SK-N-MC (cell line): ENCODE measurements at regions not wholly inside any gene's neighbourhood (a gene's known extent, or its start where the extent isn't known, plus 50 kb on each side); places are given as distances from the start of the nearest gene placed in this dataset.

Experiments
- DNase-seq: peaks from one replicate; pipeline ENCODE4 v3.0.0-alpha.2; 2011; ENCODE audit warnings: low read depth, low spot score
- H3K27ac ChIP-seq: fragments of 200-600 bp; sonication (generic); 2 replicates; pipeline ENCODE4 v1.5.1; 2016; ENCODE audit warnings: mixed run types
- H3K36me3 ChIP-seq: fragments of 200-600 bp; sonication (generic); 2 replicates; pipeline ENCODE4 v1.6.1; 2017; ENCODE audit warnings: antibody characterized with exemption, low read length, mixed read lengths; ENCODE audit not compliant: insufficient read depth
- H3K4me3 ChIP-seq: fragments of 200-600 bp; sonication (generic); 2 replicates; pipeline ENCODE4 v1.5.1; 2016
- H3K9ac ChIP-seq: fragments of 200-600 bp; sonication (generic); 2 replicates; pipeline ENCODE4 v1.8.0; 2017; ENCODE audit warnings: mixed run types, mixed read lengths; ENCODE audit not compliant: insufficient read length
- H3K9me3 ChIP-seq: fragments of 200-600 bp; sonication (generic); 2 replicates; pipeline ENCODE4 v1.6.1; 2017; ENCODE audit warnings: low read depth, mild to moderate bottlenecking, antibody characterized with exemption, low read length, moderate library complexity, mixed read lengths
- EZH2 ChIP-seq: fragments of 200-600 bp; sonication (generic); IDR thresholded peaks from one replicate; pipeline ENCODE4 v1.6.1; 2017; ENCODE audit warnings: antibody characterized with exemption
- FOXP2 ChIP-seq: optimal IDR thresholded peaks from 2 replicates; pipeline ENCODE3; 2011; ENCODE audit warnings: mild to moderate bottlenecking, moderate library complexity; ENCODE audit not compliant: insufficient read depth; ENCODE audit errors: extremely low read length, control extremely low read depth
- POLR2AphosphoS5 ChIP-seq: IDR thresholded peaks from 2 replicates; pipeline ENCODE4 v1.6.1; 2012; ENCODE audit warnings: mild to moderate bottlenecking, low read depth, low read length, borderline replicate concordance

GRCh38 chr10:131560166-131560565 is 248.6 kb upstream of the TCERG1L start:
- no peaks in the 10 kb centered on the region for H3K9me3 ChIP-seq
- no peak for DNase-seq
- no peak overlapping the region for H3K27ac ChIP-seq
- no peak for TF ChIP-seq FOXP2
- no peak for TF ChIP-seq POLR2AphosphoS5
- TF ChIP-seq EZH2 = no peak
- no peak overlapping the region for H3K4me3 ChIP-seq
- no peak overlapping the region for H3K9ac ChIP-seq
- no peaks in the 10 kb centered on the region for H3K36me3 ChIP-seq

GRCh38 chr10:131560706-131561355 is 249.3 kb upstream of the TCERG1L start:
- H3K27ac ChIP-seq = no peak overlapping the region
- H3K9ac ChIP-seq = no peak overlapping the region
- TF ChIP-seq POLR2AphosphoS5 (no peak), FOXP2 (no peak), EZH2 (no peak)
- H3K9me3 ChIP-seq = no peaks in the 10 kb centered on the region
- no peaks in the 10 kb centered on the region for H3K36me3 ChIP-seq
- no peak overlapping the region for H3K4me3 ChIP-seq
- no peak for DNase-seq

- H3K27ac ChIP-seq = no peak overlapping the region
- H3K9me3 ChIP-seq = no peaks in the 10 kb centered on the region
- no peak for DNase-seq
- TF ChIP-seq POLR2AphosphoS5 (no peak), FOXP2 (no peak), EZH2 (no peak)
- no peak overlapping the region for H3K9ac ChIP-seq
- H3K36me3 ChIP-seq = no peaks in the 10 kb centered on the region
- H3K4me3 ChIP-seq = no peak overlapping the region
Measured at GRCh38 chr10:131561897-131562296, 250.4 kb upstream of the TCERG1L start.

- H3K9me3 ChIP-seq = no peaks in the 10 kb centered on the region
- H3K36me3 ChIP-seq = no peaks in the 10 kb centered on the region
- no peak for DNase-seq
- H3K4me3 ChIP-seq = no peak overlapping the region
- H3K27ac ChIP-seq = no peak overlapping the region
- H3K9ac ChIP-seq = no peak overlapping the region
- TF ChIP-seq POLR2AphosphoS5 = no peak
- TF ChIP-seq FOXP2 = no peak
- TF ChIP-seq EZH2 = no peak
Measured at GRCh38 chr10:131563411-131563810, 251.9 kb upstream of the TCERG1L start.

- TF ChIP-seq FOXP2 = no peak
- TF ChIP-seq POLR2AphosphoS5 = no peak
- TF ChIP-seq EZH2 = no peak
- H3K4me3 ChIP-seq = no peak overlapping the region
- no peak for DNase-seq
- no peaks in the 10 kb centered on the region for H3K9me3 ChIP-seq
- no peak overlapping the region for H3K27ac ChIP-seq
- H3K9ac ChIP-seq = no peak overlapping the region
- no peaks in the 10 kb centered on the region for H3K36me3 ChIP-seq
Measured at GRCh38 chr10:131567279-131568162, 256.0 kb upstream of the TCERG1L start.

GRCh38 chr10:131568866-131569265 is 257.3 kb upstream of the TCERG1L start:
- no peaks in the 10 kb centered on the region for H3K9me3 ChIP-seq
- H3K9ac ChIP-seq = no peak overlapping the region
- DNase-seq = no peak
- H3K36me3 ChIP-seq = no peaks in the 10 kb centered on the region
- TF ChIP-seq EZH2 = no peak
- TF ChIP-seq POLR2AphosphoS5 = no peak
- no peak for TF ChIP-seq FOXP2
- H3K27ac ChIP-seq = no peak overlapping the region
- no peak overlapping the region for H3K4me3 ChIP-seq

- no peak for DNase-seq
- no peak overlapping the region for H3K27ac ChIP-seq
- no peak overlapping the region for H3K9ac ChIP-seq
- H3K36me3 ChIP-seq = no peaks in the 10 kb centered on the region
- no peaks in the 10 kb centered on the region for H3K9me3 ChIP-seq
- no peak overlapping the region for H3K4me3 ChIP-seq
- no peak for TF ChIP-seq POLR2AphosphoS5
- TF ChIP-seq EZH2 = no peak
- TF ChIP-seq FOXP2 = no peak
Measured at GRCh38 chr10:131569851-131570715, 258.6 kb upstream of the TCERG1L start.

GRCh38 chr10:131570716-131571307 is 259.3 kb upstream of the TCERG1L start:
- TF ChIP-seq POLR2AphosphoS5 = no peak
- TF ChIP-seq FOXP2 = no peak
- TF ChIP-seq EZH2 = no peak
- no peak for DNase-seq
- no peak overlapping the region for H3K27ac ChIP-seq

More at GRCh38 chr10:131570716-131571307, 259.3 kb upstream of the TCERG1L start:
- H3K4me3 ChIP-seq = no peak overlapping the region
- H3K9ac ChIP-seq = no peak overlapping the region
- H3K36me3 ChIP-seq = no peaks in the 10 kb centered on the region
- H3K9me3 ChIP-seq = no peaks in the 10 kb centered on the region
